Large intestine (tissue), 3 donors: ENCODE measurements at regions not wholly inside any gene's neighbourhood (a gene's known extent, or its start where the extent isn't known, plus 50 kb on each side); places are given as distances from the start of the nearest gene placed in this dataset.

Experiments used
- DNase-seq, 2 donors: peaks; one replicate each; pipeline versions ENCODE4 v3.0.0 to v3.0.0-alpha.2; 2013
- H3K27ac ChIP-seq: one replicate; pipeline ENCODE4 v1.5.1; 2013; ENCODE audit warnings: low read length
- H3K27me3 ChIP-seq: 2 replicates; pipeline ENCODE4 v1.6.1; 2013; ENCODE audit warnings: low read length; ENCODE audit not compliant: control insufficient read depth, insufficient read depth
- H3K36me3 ChIP-seq: 2 replicates; pipeline ENCODE4 v1.6.1; 2013; ENCODE audit warnings: low read length; ENCODE audit not compliant: control insufficient read depth, insufficient read depth
- H3K4me1 ChIP-seq: one replicate; pipeline ENCODE4 v1.6.1; 2013; ENCODE audit warnings: low read length; ENCODE audit not compliant: control insufficient read depth, insufficient read depth
- H3K4me3 ChIP-seq: one replicate; pipeline ENCODE4 v1.5.1; 2013; ENCODE audit warnings: low read length
- H3K9me3 ChIP-seq: one replicate; pipeline ENCODE4 v1.6.1; 2013; ENCODE audit warnings: mild to moderate bottlenecking, low read depth, low read length, moderate library complexity; ENCODE audit not compliant: control insufficient read depth
- WGBS: methylation state at CpG from one replicate; pipeline ENCODE4 v1.1.5; 2013; ENCODE audit warnings: low lambda C conversion rate; ENCODE audit not compliant: insufficient coverage; 5-methylcytosine and 5-hydroxymethylcytosine counted together

DNA sequence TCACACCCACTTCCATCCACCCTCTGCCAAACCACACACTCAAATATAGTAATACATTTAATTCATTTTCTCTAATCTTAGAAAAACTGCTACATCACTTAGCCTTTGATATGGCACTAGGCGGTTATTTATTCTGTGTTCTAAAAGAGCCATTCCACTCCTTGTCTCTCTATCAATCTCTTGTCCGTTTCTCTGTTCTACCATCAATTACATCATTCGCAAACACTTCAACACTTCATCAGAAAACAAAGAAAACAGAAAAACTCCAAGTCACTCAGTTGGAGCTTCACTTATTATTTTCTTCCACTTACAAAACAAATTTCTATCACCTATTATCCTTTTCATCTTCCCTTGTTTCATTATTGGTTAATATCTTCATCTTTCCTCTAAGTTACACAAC, 1523.0 kb downstream of the KCNT2 start:
- DNase-seq, result no peak
- no peak overlapping the region for H3K4me3 ChIP-seq
- no peaks in the 10 kb centered on the region for H3K27me3 ChIP-seq
- no peaks in the 10 kb centered on the region for H3K4me1 ChIP-seq
- 94% methylated on average over 2 of the region's 3 CpGs for WGBS
- H3K9me3 ChIP-seq, result no peaks in the 10 kb centered on the region
- no peaks in the 10 kb centered on the region for H3K36me3 ChIP-seq
- no peak overlapping the region for H3K27ac ChIP-seq

GRCh38 chr1:195082183-195082582, 1526.1 kb downstream of the KCNT2 start:
- no peak for DNase-seq
- no peaks in the 10 kb centered on the region for H3K4me1 ChIP-seq
- no peaks in the 10 kb centered on the region for H3K9me3 ChIP-seq
- no peaks in the 10 kb centered on the region for H3K27me3 ChIP-seq
- H3K36me3 ChIP-seq, result no peaks in the 10 kb centered on the region
- H3K27ac ChIP-seq, result no peak overlapping the region
- no peak overlapping the region for H3K4me3 ChIP-seq
- no CpG with 5 or more reads among the region's 1 CpG for WGBS

GRCh38 chr1:195076682-195077081, 1531.6 kb downstream of the KCNT2 start:
- 70% methylated on average over 1 of the region's 1 CpG for WGBS
- H3K4me1 ChIP-seq, result no peaks in the 10 kb centered on the region
- H3K4me3 ChIP-seq, result no peak overlapping the region

GRCh38 chr1:195075973-195076372, 1532.3 kb downstream of the KCNT2 start:
- DNase-seq, result no peak
- 100% methylated on average over 1 of the region's 2 CpGs for WGBS
- Histone ChIP-seq H3K4me1 (no peaks in the 10 kb centered on the region), H3K9me3 (no peaks in the 10 kb centered on the region), H3K4me3 (no peak overlapping the region), H3K27me3 (no peaks in the 10 kb centered on the region), H3K36me3 (no peaks in the 10 kb centered on the region), H3K27ac (no peak overlapping the region)

More at GRCh38 chr1:195076682-195077081, 1531.6 kb downstream of the KCNT2 start:
- no peaks in the 10 kb centered on the region for H3K36me3 ChIP-seq
- no peaks in the 10 kb centered on the region for H3K9me3 ChIP-seq
- DNase-seq, result no peak
- no peaks in the 10 kb centered on the region for H3K27me3 ChIP-seq
- no peak overlapping the region for H3K27ac ChIP-seq

- Histone ChIP-seq H3K27ac (no peak overlapping the region), H3K9me3 (no peaks in the 10 kb centered on the region), H3K4me1 (no peaks in the 10 kb centered on the region), H3K4me3 (no peak overlapping the region), H3K36me3 (no peaks in the 10 kb centered on the region), H3K27me3 (no peaks in the 10 kb centered on the region)
- no peak for DNase-seq
- WGBS, result 76% methylated on average over 2 of the region's 6 CpGs
Measured at GRCh38 chr1:195071461-195071860, 1536.8 kb downstream of the KCNT2 start.

DNA sequence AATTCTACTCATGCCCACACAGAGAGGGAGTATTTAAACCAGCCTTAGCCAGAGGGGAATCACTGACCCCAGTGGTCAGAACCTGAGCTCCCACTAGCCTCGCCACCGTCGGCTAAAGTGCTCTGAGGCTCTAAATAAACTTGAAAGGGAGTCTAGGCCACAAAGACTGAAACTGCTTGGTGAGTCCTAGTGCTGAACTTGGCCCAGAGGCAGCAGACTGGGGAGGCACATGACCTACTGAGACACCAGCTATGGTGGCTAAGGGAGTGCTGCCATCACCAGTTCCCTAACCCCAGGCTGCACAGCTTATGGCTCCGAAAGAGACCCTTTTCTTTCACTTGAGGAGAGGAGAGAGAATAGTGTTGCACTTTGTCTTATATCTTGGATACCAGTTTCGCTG, 1542.8 kb downstream of the KCNT2 start:
- no CpG with 5 or more reads among the region's 5 CpGs for WGBS
- Histone ChIP-seq H3K36me3 (no peaks in the 10 kb centered on the region), H3K4me3 (no peak overlapping the region), H3K4me1 (no peaks in the 10 kb centered on the region), H3K27me3 (no peaks in the 10 kb centered on the region), H3K27ac (no peak overlapping the region), H3K9me3 (no peaks in the 10 kb centered on the region)
- no peak for DNase-seq

- no CpG with 5 or more reads among the region's 1 CpG for WGBS
- H3K36me3 ChIP-seq, result no peaks in the 10 kb centered on the region
- no peaks in the 10 kb centered on the region for H3K4me1 ChIP-seq
- no peaks in the 10 kb centered on the region for H3K9me3 ChIP-seq
- H3K27me3 ChIP-seq, result no peaks in the 10 kb centered on the region
- no peak overlapping the region for H3K27ac ChIP-seq
- DNase-seq, result no peak
- no peak overlapping the region for H3K4me3 ChIP-seq
Measured at GRCh38 chr1:195064358-195064757, 1543.9 kb downstream of the KCNT2 start.

- H3K4me3 ChIP-seq, result no peak overlapping the region
- no peak overlapping the region for H3K27ac ChIP-seq
- no peak for DNase-seq
- H3K9me3 ChIP-seq, result peaks cover 6% of the 10 kb centered on the region
- no CpG with 5 or more reads among the region's 27 CpGs for WGBS
- H3K4me1 ChIP-seq, result no peaks in the 10 kb centered on the region
- H3K27me3 ChIP-seq, result no peaks in the 10 kb centered on the region
- no peaks in the 10 kb centered on the region for H3K36me3 ChIP-seq
Measured at GRCh38 chr1:195054217-195054687, 1554.0 kb downstream of the KCNT2 start.

DNA sequence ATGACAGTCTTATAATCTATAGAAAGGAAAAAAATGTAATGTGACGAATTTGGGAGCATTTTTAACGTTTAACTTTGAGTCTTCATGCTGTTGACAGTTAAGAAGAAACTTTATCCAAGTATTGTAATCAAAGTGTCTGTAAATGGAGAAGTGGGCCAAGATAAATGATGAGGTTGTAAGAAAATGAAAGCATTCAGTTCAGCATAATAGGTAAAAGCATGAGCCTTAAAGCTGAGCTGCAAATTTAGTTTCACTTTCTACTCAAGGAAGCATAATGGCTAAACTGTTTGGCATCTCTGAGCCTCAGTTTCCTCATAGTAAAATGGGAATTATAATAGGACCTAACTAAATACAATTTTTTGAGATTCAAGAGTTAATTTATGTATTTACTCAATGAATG, 1554.8 kb downstream of the KCNT2 start:
- WGBS, result 72% methylated on average over 2 of the region's 2 CpGs

DNA sequence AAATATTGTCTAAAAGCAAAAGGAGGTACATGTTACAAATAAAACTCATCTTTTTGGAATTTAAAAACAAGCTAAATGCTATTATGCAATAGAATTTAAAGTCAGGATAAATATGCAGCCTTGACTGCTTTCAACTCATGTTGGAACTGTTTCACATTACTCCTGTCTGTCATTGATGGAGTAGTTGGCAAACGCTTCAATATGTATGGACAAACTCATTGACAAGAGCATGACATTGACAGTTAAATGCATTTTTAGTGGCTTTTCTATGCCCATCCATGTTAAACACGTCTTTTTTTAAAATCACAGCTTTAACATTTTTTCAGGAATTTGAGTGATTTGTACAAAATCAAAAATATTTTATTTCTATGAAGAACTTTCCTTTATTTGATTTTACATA, 1560.5 kb downstream of the KCNT2 start:
- Histone ChIP-seq H3K4me1 (no peaks in the 10 kb centered on the region), H3K36me3 (no peaks in the 10 kb centered on the region), H3K4me3 (no peak overlapping the region), H3K27ac (no peak overlapping the region), H3K27me3 (no peaks in the 10 kb centered on the region), H3K9me3 (no peaks in the 10 kb centered on the region)
- no CpG with 5 or more reads among the region's 2 CpGs for WGBS
- DNase-seq, result no peak

More for the DNA sequence above, 1554.8 kb downstream of the KCNT2 start:
- Histone ChIP-seq H3K36me3 (no peaks in the 10 kb centered on the region), H3K27me3 (no peaks in the 10 kb centered on the region), H3K4me3 (no peak overlapping the region), H3K4me1 (no peaks in the 10 kb centered on the region), H3K27ac (no peak overlapping the region), H3K9me3 (peaks cover 6% of the 10 kb centered on the region)
- DNase-seq, result no peak

- DNase-seq, result no peak
- 100% methylated on average over 1 of the region's 2 CpGs for WGBS
- no peak overlapping the region for H3K4me3 ChIP-seq
Measured at GRCh38 chr1:195045072-195045471, 1563.2 kb downstream of the KCNT2 start.

More at GRCh38 chr1:195045072-195045471, 1563.2 kb downstream of the KCNT2 start:
- H3K27ac ChIP-seq, result no peak overlapping the region
- no peaks in the 10 kb centered on the region for H3K9me3 ChIP-seq
- no peaks in the 10 kb centered on the region for H3K4me1 ChIP-seq
- H3K36me3 ChIP-seq, result no peaks in the 10 kb centered on the region
- no peaks in the 10 kb centered on the region for H3K27me3 ChIP-seq
